ENCODE measurements at regions not wholly inside any gene's neighbourhood (a gene's known extent, or its start where the extent isn't known, plus 50 kb on each side); places are given as distances from the start of the nearest gene placed in this dataset.

GRCh38 chr6:170157567-170158218 lies 133.2 kb downstream of the DLL1 start:
- TF ChIP-seq POLR2AphosphoS5 (IDR thresholded peaks at IDR 0.05; ENCODE audit: low read depth, low read length) (no peak), SIN3A (IDR thresholded peaks at IDR 0.05; ENCODE audit: borderline replicate concordance, insufficient read depth, low read length) (no peak), TAF1 (IDR thresholded peaks at IDR 0.05; ENCODE audit: borderline replicate concordance, insufficient read depth, low read length) (no peak)
